GM18517 (cell line): ENCODE measurements at regions not wholly inside any gene's neighbourhood (a gene's known extent, or its start where the extent isn't known, plus 50 kb on each side); places are given as distances from the start of the nearest gene placed in this dataset.
"Not testable (repeated sequence)": the region's sequence is repeated elsewhere in the genome, so short reads cannot be mapped to it uniquely, and the experiment has no call there.

Experiments used
- ATAC-seq: cut with Tn5 transposase; IDR thresholded peaks from one replicate; pipeline ENCODE4 v1.9.1; 2021; ENCODE audit warnings: mild to moderate bottlenecking, moderate library complexity; ENCODE audit not compliant: unreplicated experiment

DNA sequence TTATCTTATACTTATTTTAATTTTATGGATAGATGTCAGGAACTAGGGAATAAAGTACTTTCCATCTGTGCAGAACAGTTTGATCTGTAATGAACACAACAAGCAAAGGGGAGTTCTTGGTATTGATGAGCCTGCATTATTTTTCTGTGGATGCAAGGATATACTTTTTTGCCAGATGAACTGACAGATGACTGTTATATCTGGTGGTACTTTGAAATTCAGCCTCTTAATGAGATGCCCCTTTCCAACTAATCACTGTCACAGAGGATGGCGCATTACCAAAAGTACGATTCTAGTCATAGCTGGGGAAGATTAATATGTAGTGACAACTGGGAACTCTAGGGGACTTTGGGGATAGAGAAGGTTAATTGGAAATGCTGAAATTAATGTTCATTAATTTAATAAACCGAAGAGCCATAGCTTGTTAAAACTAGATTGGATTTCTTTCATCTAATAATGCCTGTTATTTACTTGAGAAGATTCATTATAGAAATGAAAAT lies 603.4 kb upstream of the CNTN5 start:
- ATAC-seq = no peak

DNA sequence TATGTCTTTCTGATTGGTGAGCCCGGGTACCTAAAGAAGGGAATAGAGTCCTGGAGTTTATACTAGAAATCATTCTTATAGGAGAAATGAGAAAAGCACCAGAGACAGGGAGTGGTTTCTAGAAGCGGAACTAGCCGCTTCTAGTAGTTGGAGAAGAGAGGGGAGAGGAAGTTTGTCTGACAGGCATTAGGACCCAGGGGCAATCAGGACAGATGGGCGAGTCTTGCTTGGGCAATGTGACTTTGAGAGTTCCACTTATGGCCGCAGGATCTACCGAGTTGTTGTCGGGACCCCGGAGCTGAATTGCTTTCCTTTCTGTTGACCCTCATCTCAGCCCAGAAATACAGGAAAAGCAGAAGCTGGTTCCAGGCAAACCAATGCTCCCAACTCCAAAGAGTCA lies 596.8 kb upstream of the CNTN5 start:
- no peak for ATAC-seq

DNA sequence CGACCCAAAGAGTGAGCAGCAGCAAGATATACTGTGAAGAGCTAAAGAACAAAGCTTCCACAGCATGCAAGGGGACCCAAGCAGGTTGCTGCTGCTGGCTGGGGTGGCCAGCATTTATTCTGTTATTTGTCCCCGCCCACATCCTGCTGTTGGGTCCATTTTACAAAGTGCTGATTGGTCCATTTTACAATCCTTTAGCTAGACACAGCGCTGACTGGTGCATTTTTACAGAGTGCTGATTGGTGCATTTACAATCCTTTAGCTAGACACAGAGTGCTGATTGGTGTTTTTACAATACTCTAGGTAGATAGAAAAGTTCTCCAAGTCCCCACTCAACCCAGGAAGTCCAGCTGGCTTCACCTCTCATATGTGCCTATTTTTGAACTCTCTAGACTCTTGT lies 596.0 kb upstream of the CNTN5 start:
- ATAC-seq = not testable (repeated sequence)

DNA sequence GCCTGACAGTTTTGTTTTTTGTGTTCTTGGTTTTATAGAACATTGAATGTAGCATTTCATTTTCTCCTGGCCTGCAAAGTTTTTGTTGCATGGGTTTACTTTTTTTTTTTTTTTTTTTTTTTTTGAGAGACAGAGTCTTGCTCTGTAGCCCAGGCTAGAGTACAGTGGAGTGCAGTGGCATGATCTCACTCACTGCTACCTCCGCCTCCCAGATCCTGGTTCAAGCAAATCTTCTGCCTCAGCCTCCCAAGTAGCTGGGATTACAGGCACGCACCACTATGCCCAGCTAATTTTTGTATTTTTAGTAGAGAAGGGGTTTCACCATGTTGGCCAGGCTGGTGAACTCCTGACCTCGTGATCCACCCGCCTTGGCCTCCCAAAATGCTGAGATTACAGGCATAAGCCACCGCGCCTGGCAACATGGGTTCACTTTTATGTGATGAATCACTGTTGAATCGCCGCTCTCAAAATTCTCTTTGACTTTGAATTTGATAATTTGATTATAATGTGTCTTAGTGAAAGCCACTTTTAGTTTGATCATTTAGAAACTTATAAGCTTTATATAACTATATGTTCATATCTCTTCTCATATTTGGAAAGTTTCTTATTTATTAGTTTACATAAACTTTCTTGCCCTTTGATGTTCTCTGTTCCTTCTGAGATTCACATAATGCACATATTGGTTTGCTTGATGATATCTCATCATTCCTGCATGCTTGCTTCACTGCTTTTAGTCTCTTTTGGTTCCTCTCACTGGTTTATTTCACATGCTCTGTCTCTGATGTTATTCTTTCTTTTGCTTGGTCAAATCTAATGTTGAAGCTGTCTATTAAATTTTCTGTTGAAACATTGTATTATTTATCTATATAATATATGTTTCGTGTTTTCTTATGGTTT lies 589.0 kb upstream of the CNTN5 start:
- no peak for ATAC-seq

DNA sequence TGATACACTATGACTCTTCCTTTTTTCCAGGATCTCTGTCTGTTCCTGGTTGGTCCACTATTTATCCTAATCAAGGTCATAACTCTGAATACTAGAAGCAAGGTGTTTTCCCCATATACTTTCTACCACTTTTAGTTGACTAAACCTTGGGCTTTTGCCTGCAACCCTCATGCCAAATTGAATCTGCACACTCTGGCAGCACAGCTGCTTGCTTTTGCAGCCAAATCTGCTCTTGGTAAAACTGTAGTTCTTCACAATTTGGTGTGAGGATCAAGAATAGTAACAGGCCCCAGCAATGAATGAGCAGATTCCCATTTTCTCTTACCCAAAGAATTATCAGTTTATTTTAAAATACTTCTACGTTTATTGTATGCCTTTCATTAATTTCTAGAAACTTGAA lies 586.5 kb upstream of the CNTN5 start:
- no peak for ATAC-seq

DNA sequence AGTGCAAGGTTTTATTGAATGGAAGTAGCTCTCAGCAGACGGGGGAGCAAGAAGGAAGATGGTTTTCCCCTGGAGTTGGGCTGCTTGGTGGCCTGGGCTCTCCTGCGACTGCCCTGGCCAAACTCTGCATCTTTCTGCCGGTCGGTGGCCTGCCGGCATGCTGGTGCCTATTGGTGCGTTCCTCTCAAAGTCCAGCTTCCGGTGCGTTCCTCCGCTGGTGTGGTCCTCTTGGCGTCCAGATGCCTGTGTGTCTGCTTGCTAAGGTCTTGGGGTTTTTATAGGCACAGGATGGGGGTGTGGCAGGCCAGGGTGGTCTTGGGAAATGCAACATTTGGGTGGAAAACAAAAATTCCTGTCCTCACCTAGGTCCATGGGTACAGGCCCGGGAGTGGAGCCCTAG lies 567.4 kb upstream of the CNTN5 start:
- no peak for ATAC-seq

DNA sequence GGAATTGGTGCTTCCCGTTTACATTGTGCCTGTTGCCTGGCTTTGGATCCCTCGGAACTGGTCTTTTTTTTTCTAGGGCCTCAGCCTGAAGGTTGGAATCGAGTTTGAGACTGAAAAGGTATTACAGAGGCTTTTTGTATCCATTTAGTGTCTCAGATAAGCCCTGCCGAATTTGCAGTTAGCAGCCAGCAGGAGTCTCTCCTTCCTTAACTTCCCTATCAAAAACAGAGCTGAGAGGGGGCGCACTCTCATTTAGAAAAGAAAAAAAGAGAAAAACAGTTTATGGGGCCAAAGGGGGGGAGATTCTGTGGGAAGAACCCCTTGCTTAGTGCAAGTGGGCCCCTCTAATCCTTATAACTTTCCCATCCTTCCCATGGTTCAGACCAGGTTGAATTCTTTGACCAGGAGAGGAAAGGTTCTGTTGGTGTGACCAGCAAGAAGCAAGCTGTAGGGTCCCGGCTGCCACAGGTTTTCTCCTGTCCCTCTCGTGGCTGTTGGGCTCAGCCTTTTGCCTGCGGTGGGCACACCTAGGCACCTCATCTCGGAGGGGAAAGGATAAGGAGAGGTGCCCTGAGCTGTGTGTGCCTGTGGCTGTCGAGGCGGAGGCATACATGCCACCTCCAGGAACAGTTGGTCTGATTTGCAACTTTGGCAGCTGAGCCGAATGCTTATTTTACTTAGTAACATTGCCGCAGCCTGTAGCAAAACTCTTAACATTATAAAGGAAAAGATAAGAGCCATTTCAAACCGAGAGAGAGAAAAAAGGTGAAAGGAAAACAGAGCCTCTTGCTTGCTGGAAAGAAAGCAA lies 565.0 kb upstream of the CNTN5 start:
- no peak for ATAC-seq

DNA sequence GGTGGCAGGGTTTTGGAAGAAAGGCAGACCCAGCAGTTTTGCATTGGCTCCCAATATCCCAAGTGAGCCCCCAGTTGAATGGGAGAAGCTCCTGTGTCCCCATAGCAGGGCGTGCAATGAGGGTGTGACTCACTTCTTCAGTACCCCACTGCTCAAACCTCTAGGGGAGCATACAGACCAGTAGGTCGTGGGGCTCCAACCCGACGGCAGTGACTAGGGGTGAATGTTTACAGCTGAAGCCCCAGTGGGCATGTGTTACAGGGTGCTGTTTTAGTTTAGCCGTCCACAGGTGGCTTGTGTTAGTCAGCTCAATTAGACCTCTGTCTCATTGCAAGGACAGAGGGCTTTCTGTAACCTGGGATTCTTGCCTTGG lies 564.5 kb upstream of the CNTN5 start:
- no peak for ATAC-seq

DNA sequence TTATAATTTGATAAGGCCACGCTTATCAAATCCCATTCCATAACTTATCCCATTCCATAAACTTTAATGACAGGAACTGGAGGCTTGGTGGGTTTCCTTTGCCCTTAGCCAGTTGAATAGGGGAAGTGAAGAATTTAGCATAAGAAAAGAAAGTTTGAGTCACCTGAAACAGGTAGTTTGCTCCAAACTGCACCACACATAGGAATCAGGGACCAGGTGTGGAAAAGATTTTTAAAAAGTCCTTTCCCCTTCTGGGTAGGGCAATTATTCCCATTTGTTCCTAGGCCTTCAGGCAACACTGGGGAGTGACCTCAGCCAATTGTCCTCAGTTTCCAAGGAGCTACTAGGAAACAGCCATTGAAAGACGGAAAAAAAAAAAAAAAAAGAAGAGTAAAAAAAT lies 525.7 kb upstream of the CNTN5 start:
- ATAC-seq = no peak

DNA sequence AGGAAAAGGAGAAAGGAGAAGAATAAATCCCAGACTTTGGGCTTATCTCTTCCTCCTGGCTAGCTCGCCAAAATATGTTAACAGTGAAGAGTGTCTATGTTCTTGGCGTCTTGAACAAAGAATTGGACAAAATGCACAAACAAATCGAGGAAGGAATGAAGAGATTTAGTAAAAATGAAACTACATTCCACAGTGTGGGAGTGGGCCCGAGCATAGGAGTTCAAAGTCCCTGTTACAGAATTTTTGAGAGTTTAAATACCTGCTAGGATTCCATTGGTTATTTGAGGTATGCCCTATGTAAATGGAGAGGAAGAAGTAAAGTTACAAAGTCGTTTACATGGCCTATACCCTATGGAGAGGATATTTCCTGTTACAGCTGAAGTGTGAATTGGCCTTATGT lies 525.1 kb upstream of the CNTN5 start:
- ATAC-seq = no peak

DNA sequence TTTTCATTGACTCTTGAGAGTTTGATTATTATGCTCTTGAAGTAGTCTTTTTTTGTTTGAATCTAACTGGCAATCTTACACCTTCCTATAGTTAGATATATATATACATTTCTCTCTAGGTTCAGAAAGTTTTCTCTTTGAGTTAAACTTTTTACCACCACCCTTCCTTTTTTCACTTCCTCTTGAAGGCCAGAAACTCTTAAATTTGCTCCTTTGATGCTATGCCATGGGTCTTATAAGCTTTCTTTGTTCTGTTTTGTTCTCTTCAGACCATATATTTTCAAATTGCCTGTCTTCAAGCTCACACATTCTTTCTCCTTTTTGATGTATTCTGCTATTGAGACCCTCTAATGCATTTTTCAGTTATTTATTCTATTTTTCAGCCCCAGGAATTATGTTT lies 513.5 kb upstream of the CNTN5 start:
- ATAC-seq = no peak

DNA sequence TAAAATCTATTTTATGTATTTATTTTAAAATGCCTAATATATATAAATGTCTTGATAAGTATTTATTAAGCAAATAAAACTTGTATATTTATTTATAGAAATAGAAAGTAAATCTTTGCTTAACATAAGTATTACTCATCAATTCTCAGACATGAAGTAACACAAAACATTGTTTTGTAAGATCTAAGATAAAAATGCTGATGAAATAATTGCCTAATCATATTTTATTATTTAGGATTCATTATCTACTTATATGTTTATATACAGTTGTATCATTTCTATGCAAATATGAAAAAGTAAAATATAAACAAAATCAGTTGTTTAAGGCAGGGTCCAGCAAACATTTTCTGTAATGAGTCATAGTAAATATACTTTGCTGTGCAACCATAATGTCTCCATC lies 507.8 kb upstream of the CNTN5 start:
- ATAC-seq = no peak

DNA sequence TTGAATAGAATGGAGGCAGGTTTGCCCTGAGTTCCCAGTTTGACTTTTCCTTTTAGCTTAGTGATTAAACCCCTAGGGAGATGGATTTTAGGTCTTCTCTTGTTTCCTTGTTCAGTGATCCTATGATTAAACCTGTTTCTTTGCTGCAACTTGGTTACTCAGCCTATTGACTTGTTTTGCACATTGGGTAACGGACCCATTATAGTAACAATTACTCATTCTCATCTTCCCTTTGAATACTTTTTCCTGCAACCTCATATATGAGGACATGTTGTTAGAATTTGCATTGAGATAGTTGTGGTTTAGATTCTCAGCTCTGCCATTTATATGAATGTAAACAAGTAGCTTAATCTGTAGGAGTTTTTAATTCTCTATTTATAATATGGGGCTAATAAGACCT lies 489.2 kb upstream of the CNTN5 start:
- ATAC-seq = no peak

DNA sequence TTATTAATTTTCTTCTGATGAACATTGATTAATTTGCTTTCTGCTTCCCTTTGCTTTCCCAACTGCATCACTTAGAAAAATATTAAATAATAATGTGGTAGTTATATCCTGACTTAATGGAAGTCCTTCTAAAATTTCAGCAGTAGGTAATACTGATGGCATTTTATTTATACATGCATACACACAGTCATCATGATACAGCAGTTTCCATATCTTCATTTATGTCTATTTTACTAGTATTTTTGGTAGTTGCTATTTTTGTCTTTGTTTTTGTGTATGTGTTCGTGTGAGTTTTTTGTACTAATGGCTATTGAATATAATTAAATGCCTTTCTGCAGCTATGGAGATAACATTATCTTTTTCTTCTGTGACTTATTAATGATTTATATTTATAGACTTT lies 484.7 kb upstream of the CNTN5 start:
- no peak for ATAC-seq

DNA sequence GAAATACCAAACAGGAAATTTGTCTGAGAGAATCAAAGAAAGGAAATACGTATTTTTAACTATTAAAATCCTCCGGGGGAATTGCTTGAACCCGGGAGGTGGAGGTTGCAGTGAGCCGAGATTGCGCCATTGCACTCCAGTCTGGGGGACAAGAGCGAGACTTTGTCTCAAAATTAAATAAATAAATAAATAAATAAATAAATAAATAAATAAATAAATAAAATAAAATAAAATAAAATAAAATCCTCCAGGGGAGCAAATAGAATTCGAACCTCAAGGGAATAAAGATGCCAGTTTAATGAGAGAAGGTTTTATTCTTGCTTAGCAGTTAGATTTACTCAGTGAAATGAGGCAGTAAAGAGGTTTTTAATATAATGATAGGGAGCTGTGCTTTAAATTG lies 482.4 kb upstream of the CNTN5 start:
- ATAC-seq = not testable (repeated sequence)

DNA sequence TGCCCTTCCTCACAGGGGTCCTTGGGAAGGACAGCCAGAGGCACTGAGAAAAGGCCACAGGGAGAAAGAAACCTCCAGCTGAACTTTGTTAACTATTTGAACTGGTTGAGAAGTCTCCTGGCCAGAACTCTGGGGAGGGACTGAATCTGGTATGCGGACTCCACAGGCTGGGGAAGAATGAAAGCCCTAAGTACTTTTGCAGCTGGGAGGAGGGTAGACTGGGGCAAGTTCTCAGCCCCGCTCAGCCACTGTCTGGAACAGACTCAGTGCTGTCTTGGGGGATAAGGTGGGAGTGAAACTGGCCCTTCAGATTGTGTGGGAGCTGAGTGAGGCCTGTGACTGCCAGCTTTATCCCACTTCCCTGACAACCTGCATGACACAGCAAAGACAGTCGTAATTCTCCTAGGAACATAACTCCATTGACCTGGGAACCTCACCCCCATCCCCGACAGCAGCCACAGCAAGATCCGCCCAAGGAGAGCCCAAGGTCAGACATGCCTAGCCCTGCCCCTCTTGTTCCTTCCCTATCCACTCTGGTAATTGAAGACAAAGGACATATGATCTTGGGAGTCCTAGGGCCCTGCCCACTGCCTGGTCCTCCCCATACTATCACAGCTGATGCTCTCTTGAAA lies 475.1 kb upstream of the CNTN5 start:
- ATAC-seq = no peak

DNA sequence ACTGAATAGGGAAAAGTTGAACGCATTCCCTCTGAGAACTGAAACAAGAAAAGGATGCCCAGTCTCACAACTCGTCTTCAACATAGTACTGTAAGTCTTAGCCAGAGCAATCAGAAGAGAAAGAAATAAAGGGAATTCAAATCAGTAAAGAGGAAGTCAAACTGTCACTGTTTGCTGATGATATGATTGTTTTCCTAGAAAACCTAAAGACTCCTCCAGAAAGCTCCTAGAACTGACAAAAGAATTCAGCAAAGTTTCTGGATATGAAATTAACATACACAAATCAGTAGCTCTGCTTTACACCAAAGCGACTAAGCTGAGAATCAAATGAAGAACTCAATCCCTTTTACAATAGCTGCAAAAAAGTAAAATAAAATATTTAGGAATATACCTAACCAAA lies 471.2 kb upstream of the CNTN5 start:
- ATAC-seq = no peak

DNA sequence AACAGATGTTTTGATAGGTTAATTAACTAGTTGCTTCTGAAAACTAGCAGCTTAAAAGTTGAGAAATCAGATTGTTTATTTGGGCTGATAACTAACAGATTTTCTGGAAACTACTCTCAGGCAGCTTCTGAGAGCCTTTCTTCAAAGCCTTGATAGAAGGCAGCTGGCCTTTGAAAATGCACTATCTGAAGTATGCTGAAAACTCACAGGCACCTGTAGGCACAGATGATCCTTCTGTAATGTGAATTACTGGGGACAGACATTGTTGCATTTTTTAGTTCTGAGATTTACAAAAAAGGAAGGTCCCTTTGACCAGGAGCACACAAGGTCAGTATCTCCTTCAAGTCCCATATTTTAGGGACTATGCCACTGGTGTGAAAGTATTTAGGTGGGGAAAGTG lies 460.8 kb upstream of the CNTN5 start:
- ATAC-seq = no peak

DNA sequence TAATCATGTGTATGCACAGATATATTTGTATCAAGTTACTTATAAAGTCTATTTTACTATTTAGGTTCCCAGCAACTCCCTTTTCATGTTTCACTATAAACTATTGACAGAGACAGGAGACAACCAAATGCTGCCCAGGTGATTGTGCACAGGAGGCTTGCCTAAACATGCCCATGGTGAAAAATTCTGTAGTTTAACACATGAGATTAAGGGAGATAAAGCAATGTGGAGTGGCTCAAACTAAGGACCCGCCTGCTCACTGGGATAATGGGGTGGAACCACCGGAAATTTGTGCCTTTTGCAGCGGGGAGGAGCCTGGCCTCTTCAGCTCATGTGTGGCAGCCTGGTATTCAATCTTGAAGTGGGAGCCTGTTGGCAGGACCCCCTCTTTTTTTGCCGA lies 459.5 kb upstream of the CNTN5 start:
- ATAC-seq = no peak

DNA sequence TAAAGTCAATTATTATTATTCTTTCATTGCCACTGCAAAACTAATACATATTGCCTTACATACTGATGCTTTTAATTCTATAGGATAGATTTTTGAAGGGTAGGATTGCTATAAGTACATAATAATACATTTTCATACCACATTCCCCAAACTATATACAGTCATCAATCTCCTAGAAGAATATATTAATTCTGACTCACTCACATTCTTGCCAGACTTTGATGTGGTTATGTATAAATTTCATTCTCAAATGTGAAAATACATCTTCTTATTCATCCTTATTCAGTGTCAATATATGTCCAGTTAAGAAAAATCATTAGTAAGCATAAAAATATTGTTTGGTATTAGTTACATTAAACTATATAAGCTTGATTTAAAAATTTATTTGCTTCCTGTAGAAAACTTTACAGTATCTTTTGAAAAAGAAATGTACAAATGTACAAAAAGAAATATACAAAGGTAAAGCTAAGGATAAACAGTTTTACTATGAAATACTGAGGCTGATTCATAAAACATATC lies 458.8 kb upstream of the CNTN5 start:
- ATAC-seq = no peak

DNA sequence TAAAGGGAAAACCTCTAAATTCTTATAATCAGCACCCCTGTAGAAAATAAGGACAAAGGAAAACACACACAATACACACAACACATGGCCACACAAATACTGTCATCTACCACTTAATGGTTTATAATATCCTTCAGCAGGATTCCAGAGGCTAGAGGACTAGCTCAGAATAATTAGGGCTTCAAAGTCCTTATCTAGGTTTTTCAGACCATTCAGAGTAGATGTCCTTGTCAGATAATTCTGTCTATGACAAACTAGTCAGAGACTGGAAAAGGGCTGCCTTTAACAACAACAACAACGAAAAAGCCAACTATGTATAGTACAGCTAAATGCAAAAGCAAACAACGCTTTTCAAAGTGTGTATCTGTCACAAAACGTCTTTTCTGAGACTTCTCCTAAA lies 456.5 kb upstream of the CNTN5 start:
- no peak for ATAC-seq
